ENCODE measurements at regions not wholly inside any gene's neighbourhood (a gene's known extent, or its start where the extent isn't known, plus 50 kb on each side); places are given as distances from the start of the nearest gene placed in this dataset.

- Mint-ChIP-seq H3K4me1 (ENCODE audit: unreplicated experiment) (peaks cover 6% of the 10 kb centered on the region), H3K4me3 (no peak overlapping the region), H3K27ac (no peak overlapping the region), H3K36me3 (no peaks in the 10 kb centered on the region), H3K9me3 (no peaks in the 10 kb centered on the region), H3K27me3 (no peaks in the 10 kb centered on the region)
- DNase-seq (ENCODE audit: extremely low spot score, unreplicated experiment) = no peak
- no peak for TF ChIP-seq CTCF (conservative IDR thresholded peaks at IDR 0.05)
Measured at GRCh38 chr14:26056036-26056616, 541.7 kb downstream of the NOVA1 start.

GRCh38 chr14:26032348-26032747 is 565.5 kb downstream of the NOVA1 start:
- no peak overlapping the region for H3K4me3 Mint-ChIP-seq
- no peak overlapping the region for H3K27ac Mint-ChIP-seq
- no peaks in the 10 kb centered on the region for H3K9me3 Mint-ChIP-seq
- peaks cover 5% of the 10 kb centered on the region for H3K4me1 Mint-ChIP-seq (ENCODE audit: unreplicated experiment)
- H3K27me3 Mint-ChIP-seq = no peaks in the 10 kb centered on the region
- TF ChIP-seq CTCF (conservative IDR thresholded peaks at IDR 0.05) = no peak
- H3K36me3 Mint-ChIP-seq = no peaks in the 10 kb centered on the region
- DNase-seq (ENCODE audit: extremely low spot score, unreplicated experiment) = no peak

- no peak overlapping the region for H3K4me3 Mint-ChIP-seq
- H3K9me3 Mint-ChIP-seq = no peaks in the 10 kb centered on the region
- no peak overlapping the region for H3K27ac Mint-ChIP-seq
- no peak for DNase-seq (ENCODE audit: extremely low spot score, unreplicated experiment)
- H3K27me3 Mint-ChIP-seq = no peaks in the 10 kb centered on the region
- no peaks in the 10 kb centered on the region for H3K36me3 Mint-ChIP-seq
- H3K4me1 Mint-ChIP-seq (ENCODE audit: unreplicated experiment) = peaks cover 5% of the 10 kb centered on the region
- TF ChIP-seq CTCF (conservative IDR thresholded peaks at IDR 0.05) = no peak
Measured at GRCh38 chr14:26026384-26026783, 571.4 kb downstream of the NOVA1 start.

- H3K9me3 Mint-ChIP-seq = no peaks in the 10 kb centered on the region
- H3K27me3 Mint-ChIP-seq = no peaks in the 10 kb centered on the region
- no peak for DNase-seq (ENCODE audit: extremely low spot score, unreplicated experiment)
- no peak overlapping the region for H3K4me3 Mint-ChIP-seq
- H3K27ac Mint-ChIP-seq = no peak overlapping the region
- H3K4me1 Mint-ChIP-seq (ENCODE audit: unreplicated experiment) = peaks cover 1% of the 10 kb centered on the region
- H3K36me3 Mint-ChIP-seq = no peaks in the 10 kb centered on the region
- TF ChIP-seq CTCF (conservative IDR thresholded peaks at IDR 0.05) = no peak
Measured at GRCh38 chr14:26023967-26024366, 573.9 kb downstream of the NOVA1 start.

- TF ChIP-seq CTCF (conservative IDR thresholded peaks at IDR 0.05) = no peak
- Mint-ChIP-seq H3K4me3 (no peak overlapping the region), H3K36me3 (no peaks in the 10 kb centered on the region), H3K9me3 (no peaks in the 10 kb centered on the region), H3K4me1 (ENCODE audit: unreplicated experiment) (peaks cover 5% of the 10 kb centered on the region), H3K27me3 (no peaks in the 10 kb centered on the region), H3K27ac (no peak overlapping the region)
- no peak for DNase-seq (ENCODE audit: extremely low spot score, unreplicated experiment)
Measured at GRCh38 chr14:26021759-26022158, 576.1 kb downstream of the NOVA1 start.

GRCh38 chr14:26017270-26017669 is 580.6 kb downstream of the NOVA1 start:
- Mint-ChIP-seq H3K4me1 (ENCODE audit: unreplicated experiment) (peaks cover 7% of the 10 kb centered on the region), H3K36me3 (no peaks in the 10 kb centered on the region), H3K4me3 (no peak overlapping the region), H3K27ac (no peak overlapping the region), H3K9me3 (peaks cover 5% of the 10 kb centered on the region), H3K27me3 (no peaks in the 10 kb centered on the region)
- DNase-seq (ENCODE audit: extremely low spot score, unreplicated experiment) = no peak
- no peak for TF ChIP-seq CTCF (conservative IDR thresholded peaks at IDR 0.05)

All from type B pancreatic cell (in vitro differentiated cells).